NT2/D1 (cell line): ENCODE measurements at regions not wholly inside any gene's neighbourhood (a gene's known extent, or its start where the extent isn't known, plus 50 kb on each side); places are given as distances from the start of the nearest gene placed in this dataset.
"Not testable (repeated sequence)": the region's sequence is repeated elsewhere in the genome, so short reads cannot be mapped to it uniquely, and the experiment has no call there.

Source experiments
- DNase-seq: peaks from one replicate; pipeline ENCODE4 v3.0.0-alpha.2; 2011; ENCODE audit warnings: low read depth, low spot score
- H3K27me3 ChIP-seq: 2 replicates; pipeline ENCODE4 v1.6.0; 2011; ENCODE audit warnings: mild to moderate bottlenecking; ENCODE audit not compliant: insufficient read length, insufficient read depth
- H3K36me3 ChIP-seq: 2 replicates; pipeline ENCODE4 v1.6.1; 2011; ENCODE audit warnings: mild to moderate bottlenecking, low read length, mixed read lengths; ENCODE audit not compliant: insufficient read depth, insufficient read length
- H3K4me1 ChIP-seq: 2 replicates; pipeline ENCODE4 v1.5.1; 2011; ENCODE audit not compliant: insufficient read depth, insufficient read length
- H3K4me3 ChIP-seq: 2 replicates; pipeline ENCODE4 v1.5.1; 2011; ENCODE audit warnings: low read depth; ENCODE audit not compliant: insufficient read length
- H3K9ac ChIP-seq: 2 replicates; pipeline ENCODE4 v1.6.0; 2011; ENCODE audit warnings: low read depth; ENCODE audit not compliant: insufficient read length
- H3K9me3 ChIP-seq: 2 replicates; pipeline ENCODE4 v1.5.1; 2011; ENCODE audit warnings: mild to moderate bottlenecking, low read length; ENCODE audit not compliant: insufficient read depth
- SUZ12 ChIP-seq: IDR thresholded peaks from 2 replicates; pipeline ENCODE4 v1.6.1; 2011; ENCODE audit not compliant: insufficient read length, insufficient read depth; ENCODE audit errors: extremely low read depth
- YY1 ChIP-seq: IDR thresholded peaks from 2 replicates; pipeline ENCODE4 v1.6.1; 2011; ENCODE audit not compliant: insufficient read length, insufficient read depth
- ZNF274 ChIP-seq: IDR thresholded peaks from 2 replicates; pipeline ENCODE4 v1.6.1; 2011; ENCODE audit warnings: mild to moderate bottlenecking, low read depth, low read length

DNA sequence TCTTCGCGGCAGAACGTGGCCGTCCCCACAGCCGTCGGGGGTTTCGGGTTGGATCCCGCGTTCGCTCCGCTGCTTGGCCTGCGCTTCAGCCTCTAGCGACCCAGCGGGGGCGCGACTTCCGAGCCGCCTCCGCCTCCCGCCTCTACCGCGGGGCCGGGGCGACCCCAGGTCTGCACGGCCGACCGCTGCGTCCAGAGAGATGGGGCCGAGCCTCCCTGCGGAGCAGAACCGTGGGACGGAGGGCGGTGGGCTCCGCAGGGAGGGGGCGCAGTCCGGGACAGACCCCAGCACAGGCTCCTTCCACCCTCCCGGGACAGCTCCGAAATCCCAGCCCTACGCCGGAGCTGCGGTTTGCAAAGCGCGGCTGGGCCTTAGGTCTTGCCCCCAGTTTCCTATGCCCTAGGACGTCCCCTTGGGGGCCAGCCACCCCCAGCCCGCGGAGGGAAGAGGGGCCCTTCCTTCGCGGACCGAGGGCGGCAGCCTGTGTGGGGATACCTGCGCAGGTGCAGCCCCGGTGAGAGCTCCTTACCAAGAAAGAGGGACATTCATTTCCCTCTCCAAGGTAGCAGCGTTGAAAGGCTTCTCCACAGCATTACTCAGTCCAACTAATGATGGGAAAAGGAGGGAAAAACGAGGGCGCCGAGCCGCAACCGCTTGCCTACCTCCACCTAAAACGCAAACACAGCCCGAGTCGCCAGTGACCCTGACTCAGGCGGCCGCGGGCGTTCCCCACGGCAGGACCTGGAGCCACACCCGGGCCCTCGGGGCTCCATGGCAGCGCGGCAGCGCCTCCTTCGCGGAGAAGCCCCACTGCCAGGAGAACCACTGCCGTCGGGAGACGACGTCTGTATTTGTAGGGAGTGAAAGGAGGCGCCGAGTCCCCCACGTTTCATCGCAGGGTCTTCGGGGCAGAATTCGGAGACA is 115.7 kb downstream of the BMS1 start:
- no peak for DNase-seq
- Histone ChIP-seq H3K27me3 (no peaks in the 10 kb centered on the region), H3K36me3 (no peaks in the 10 kb centered on the region), H3K9ac (no peak overlapping the region), H3K4me3 (no peak overlapping the region), H3K9me3 (peaks cover 22% of the 10 kb centered on the region; the same call in 1 of the 2 replicates), H3K4me1 (no peaks in the 10 kb centered on the region)
- TF ChIP-seq SUZ12, result no peak
- TF ChIP-seq ZNF274, result no peak

DNA sequence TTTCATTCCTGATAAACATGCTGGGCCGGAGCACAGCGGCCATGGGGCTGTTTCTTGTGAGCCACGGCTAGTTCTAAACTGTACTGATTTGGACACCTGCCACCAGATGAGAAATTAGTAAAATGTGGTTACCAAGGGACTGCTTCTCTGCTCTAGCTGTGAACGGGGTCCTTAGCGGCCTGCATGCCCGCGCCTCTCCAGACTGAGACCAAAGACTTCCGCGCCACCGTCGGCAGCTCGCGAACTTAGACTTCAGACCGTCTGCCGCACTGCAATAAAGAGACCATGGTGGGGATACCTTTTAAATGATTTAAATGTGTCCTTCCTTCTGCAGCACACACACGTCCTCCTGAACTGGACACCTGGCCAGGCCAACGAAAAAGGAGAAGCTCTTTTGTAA is 116.4 kb downstream of the BMS1 start:
- Histone ChIP-seq H3K36me3 (no peaks in the 10 kb centered on the region), H3K9me3 (peaks cover 22% of the 10 kb centered on the region; the same call in 1 of the 2 replicates), H3K27me3 (no peaks in the 10 kb centered on the region), H3K4me3 (no peak overlapping the region), H3K4me1 (no peaks in the 10 kb centered on the region), H3K9ac (no peak overlapping the region)
- no peak for DNase-seq
- TF ChIP-seq SUZ12 (no peak), YY1 (no peak)

- not testable (repeated sequence) for DNase-seq, H3K36me3 ChIP-seq, H3K4me3 ChIP-seq, H3K4me1 ChIP-seq, H3K9ac ChIP-seq, H3K27me3 ChIP-seq
- peaks cover 22% of the 10 kb centered on the region; the same call in 1 of the 2 replicates for H3K9me3 ChIP-seq
Measured at GRCh38 chr10:42900346-42900745, 117.8 kb downstream of the BMS1 start.

DNA sequence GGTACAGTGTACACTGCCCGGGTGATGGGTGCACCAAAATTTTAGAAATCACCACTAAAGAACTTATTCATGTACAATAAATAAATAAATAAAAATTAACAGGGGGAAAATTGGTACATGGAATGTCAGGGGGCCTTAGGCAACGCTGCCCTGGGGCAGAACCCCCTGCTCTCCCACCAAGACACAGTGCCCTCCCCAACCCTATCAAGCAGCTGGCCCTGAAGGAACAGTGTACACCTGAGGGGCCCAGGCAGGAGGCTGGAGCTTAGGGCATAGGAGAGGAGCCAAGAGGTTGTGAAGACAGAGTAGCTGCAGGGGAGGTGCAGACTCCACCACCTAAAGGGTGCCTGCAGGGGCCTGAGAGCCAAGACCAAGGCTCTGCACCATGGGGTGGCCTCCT is 128.8 kb downstream of the BMS1 start:
- H3K9ac ChIP-seq, result no peak overlapping the region
- H3K4me3 ChIP-seq, result no peak overlapping the region
- no peaks in the 10 kb centered on the region for H3K27me3 ChIP-seq
- no peaks in the 10 kb centered on the region for H3K36me3 ChIP-seq
- H3K9me3 ChIP-seq, result no peaks in the 10 kb centered on the region; the same call in 1 of the 2 replicates
- H3K4me1 ChIP-seq, result no peaks in the 10 kb centered on the region
- TF ChIP-seq YY1, result no peak
- TF ChIP-seq ZNF274, result no peak
- TF ChIP-seq SUZ12, result no peak
- no peak for DNase-seq

GRCh38 chr10:42916974-42917373 is 134.4 kb downstream of the BMS1 start:
- no peaks in the 10 kb centered on the region for H3K4me1 ChIP-seq
- DNase-seq, result no peak
- H3K9me3 ChIP-seq, result no peaks in the 10 kb centered on the region
- TF ChIP-seq ZNF274 (no peak), YY1 (no peak), SUZ12 (no peak)
- no peaks in the 10 kb centered on the region for H3K27me3 ChIP-seq
- H3K4me3 ChIP-seq, result no peak overlapping the region
- H3K36me3 ChIP-seq, result no peaks in the 10 kb centered on the region
- no peak overlapping the region for H3K9ac ChIP-seq

- Histone ChIP-seq H3K9me3 (no peaks in the 10 kb centered on the region), H3K4me1 (no peaks in the 10 kb centered on the region), H3K9ac (no peak overlapping the region), H3K27me3 (no peaks in the 10 kb centered on the region), H3K36me3 (no peaks in the 10 kb centered on the region), H3K4me3 (no peak overlapping the region)
- no peak for DNase-seq
- no peak for TF ChIP-seq SUZ12
- TF ChIP-seq YY1, result no peak
- no peak for TF ChIP-seq ZNF274
Measured at GRCh38 chr10:42917821-42918220, 135.2 kb downstream of the BMS1 start.

DNA sequence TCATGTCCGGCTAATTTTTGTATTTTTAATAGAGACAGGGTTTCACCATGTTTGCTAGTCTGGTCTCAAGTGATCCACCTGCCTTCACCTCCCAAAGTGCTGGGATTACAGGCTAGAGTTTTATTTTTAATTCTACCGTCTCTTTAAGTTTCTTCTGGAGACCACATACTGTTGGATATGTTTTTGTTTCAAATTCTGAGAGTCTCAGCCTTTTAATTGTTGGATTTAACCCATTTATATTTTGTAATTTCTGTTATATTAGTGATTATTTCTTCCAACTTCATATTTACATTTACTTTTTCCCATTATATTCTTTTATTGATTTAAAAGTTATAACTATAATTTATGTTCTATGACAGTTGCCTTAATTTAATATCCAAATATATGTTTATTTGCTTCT is 139.4 kb downstream of the BMS1 start:
- no peak overlapping the region for H3K4me3 ChIP-seq
- no peaks in the 10 kb centered on the region for H3K9me3 ChIP-seq
- no peak for DNase-seq
- H3K27me3 ChIP-seq, result no peaks in the 10 kb centered on the region
- no peaks in the 10 kb centered on the region for H3K4me1 ChIP-seq
- no peaks in the 10 kb centered on the region for H3K36me3 ChIP-seq
- TF ChIP-seq YY1 (no peak), SUZ12 (no peak), ZNF274 (no peak)
- no peak overlapping the region for H3K9ac ChIP-seq

DNA sequence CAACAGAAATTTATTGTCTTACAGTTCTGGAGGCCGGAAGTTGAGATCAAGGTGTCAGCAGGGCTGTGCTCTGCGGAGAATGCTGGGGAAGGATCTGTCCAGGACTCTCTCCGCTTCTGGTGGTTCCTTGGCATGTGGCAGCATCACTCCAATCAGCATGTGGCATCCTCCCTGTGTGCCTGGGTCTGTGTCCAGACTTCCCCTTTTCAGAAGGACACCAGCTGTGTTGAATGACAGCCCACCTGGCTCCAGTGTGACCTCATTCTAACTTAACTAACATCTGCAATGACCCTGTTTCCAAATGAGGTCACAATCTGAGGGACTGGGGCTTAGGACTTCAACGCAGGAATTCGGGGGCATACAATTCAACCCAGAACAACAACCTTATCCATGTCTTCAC is 141.9 kb downstream of the BMS1 start:
- no peak for DNase-seq
- no peak overlapping the region for H3K4me3 ChIP-seq
- H3K27me3 ChIP-seq, result no peaks in the 10 kb centered on the region
- H3K36me3 ChIP-seq, result no peaks in the 10 kb centered on the region
- H3K9ac ChIP-seq, result no peak overlapping the region
- H3K9me3 ChIP-seq, result no peaks in the 10 kb centered on the region
- TF ChIP-seq SUZ12 (no peak), ZNF274 (no peak), YY1 (no peak)
- H3K4me1 ChIP-seq, result peaks cover 3% of the 10 kb centered on the region
